ENCODE measurements at regions not wholly inside any gene's neighbourhood (a gene's known extent, or its start where the extent isn't known, plus 50 kb on each side); places are given as distances from the start of the nearest gene placed in this dataset.

GRCh38 chr17:70582777-70583176 is 413.4 kb downstream of the KCNJ2 start:
- Histone ChIP-seq H3K4me2 (ENCODE audit: low read length) (no peak overlapping the region), H3K4me1 (ENCODE audit: control insufficient read depth in 1 of 2, insufficient read depth in 2 of 2, low read length in 2 of 2) (no peaks in the 10 kb centered on the region), H3K4me3 (ENCODE audit: low read depth, low read length) (no peak overlapping the region), H3K27me3 (ENCODE audit: insufficient read depth, low read length) (no peaks in the 10 kb centered on the region), H3K9ac (ENCODE audit: low read length) (no peak overlapping the region), H2AFZ (ENCODE audit: insufficient read depth, low read length, poor library complexity) (no peak overlapping the region), H4K12ac (ENCODE audit: low read depth, low read length) (no peak overlapping the region), H3K27ac (ENCODE audit: low read depth, low read length) (no peak overlapping the region), H2AK5ac (ENCODE audit: low read length) (no peak overlapping the region), H4K91ac (ENCODE audit: low read depth, low read length) (no peak overlapping the region), H3K4ac (ENCODE audit: low read depth, low read length) (no peak overlapping the region), H2BK5ac (ENCODE audit: low read depth, low read length, poor library complexity) (no peak overlapping the region), H3K79me1 (ENCODE audit: low read length) (no peaks in the 10 kb centered on the region), H3K9me3 (ENCODE audit: insufficient read depth, low read depth, low read length) (peaks cover 5% of the 10 kb centered on the region), H2BK12ac (ENCODE audit: low read length) (no peak overlapping the region), H3K23ac (ENCODE audit: low read length) (no peak overlapping the region), H3K14ac (ENCODE audit: low read length) (no peak overlapping the region), H3K36me3 (ENCODE audit: control insufficient read depth in 1 of 2, insufficient read depth in 2 of 2, low read length in 2 of 2) (no peaks in the 10 kb centered on the region), H3K18ac (ENCODE audit: low read length) (no peak overlapping the region), H4K8ac (ENCODE audit: low read depth, low read length) (no peak overlapping the region), H2BK120ac (ENCODE audit: insufficient read depth, low read length, poor library complexity) (no peak overlapping the region), H3K79me2 (ENCODE audit: control insufficient read depth, insufficient read depth, low read length, poor library complexity) (no peaks in the 10 kb centered on the region)
- no peak for DNase-seq
- no CpG with 5 or more reads among the region's 1 CpG for WGBS (ENCODE audit: extremely low coverage, insufficient coverage, insufficient read length)

- H4K8ac ChIP-seq (ENCODE audit: low read depth, low read length) = no peak overlapping the region
- H3K36me3 ChIP-seq (ENCODE audit: control insufficient read depth in 1 of 2, insufficient read depth in 2 of 2, low read length in 2 of 2) = no peaks in the 10 kb centered on the region
- H3K79me2 ChIP-seq (ENCODE audit: control insufficient read depth, insufficient read depth, low read length, poor library complexity) = no peaks in the 10 kb centered on the region
- WGBS (ENCODE audit: extremely low coverage, insufficient coverage, insufficient read length) = no CpG with 5 or more reads among the region's 4 CpGs
- H2BK5ac ChIP-seq (ENCODE audit: low read depth, low read length, poor library complexity) = no peak overlapping the region
- H3K14ac ChIP-seq (ENCODE audit: low read length) = no peak overlapping the region
- H3K4me2 ChIP-seq (ENCODE audit: low read length) = no peak overlapping the region
- no peak overlapping the region for H2BK12ac ChIP-seq (ENCODE audit: low read length)
- no peak overlapping the region for H3K9ac ChIP-seq (ENCODE audit: low read length)
- no peaks in the 10 kb centered on the region for H3K27me3 ChIP-seq (ENCODE audit: insufficient read depth, low read length)
- no peaks in the 10 kb centered on the region for H3K4me1 ChIP-seq (ENCODE audit: control insufficient read depth in 1 of 2, insufficient read depth in 2 of 2, low read length in 2 of 2)
- no peaks in the 10 kb centered on the region for H3K79me1 ChIP-seq (ENCODE audit: low read length)
- H3K27ac ChIP-seq (ENCODE audit: low read depth, low read length) = no peak overlapping the region
- no peak overlapping the region for H3K18ac ChIP-seq (ENCODE audit: low read length)
- peaks cover 5% of the 10 kb centered on the region for H3K9me3 ChIP-seq (ENCODE audit: insufficient read depth, low read depth, low read length)
- no peak overlapping the region for H3K4ac ChIP-seq (ENCODE audit: low read depth, low read length)
- no peak overlapping the region for H3K23ac ChIP-seq (ENCODE audit: low read length)
- no peak overlapping the region for H4K91ac ChIP-seq (ENCODE audit: low read depth, low read length)
- no peak overlapping the region for H2AK5ac ChIP-seq (ENCODE audit: low read length)
- H4K12ac ChIP-seq (ENCODE audit: low read depth, low read length) = no peak overlapping the region
- H2AFZ ChIP-seq (ENCODE audit: insufficient read depth, low read length, poor library complexity) = no peak overlapping the region
- no peak overlapping the region for H2BK120ac ChIP-seq (ENCODE audit: insufficient read depth, low read length, poor library complexity)
- no peak for DNase-seq
- H3K4me3 ChIP-seq (ENCODE audit: low read depth, low read length) = no peak overlapping the region
These were observed 414.9 kb downstream of the KCNJ2 start for GRCh38 chr17:70584255-70584654.

GRCh38 chr17:70588003-70588402 is 418.7 kb downstream of the KCNJ2 start:
- Histone ChIP-seq H4K91ac (ENCODE audit: low read depth, low read length) (no peak overlapping the region), H2AK5ac (ENCODE audit: low read length) (no peak overlapping the region), H3K27me3 (ENCODE audit: insufficient read depth, low read length) (no peaks in the 10 kb centered on the region), H3K9ac (ENCODE audit: low read length) (no peak overlapping the region), H2BK120ac (ENCODE audit: insufficient read depth, low read length, poor library complexity) (no peak overlapping the region), H2BK12ac (ENCODE audit: low read length) (no peak overlapping the region), H3K36me3 (ENCODE audit: control insufficient read depth in 1 of 2, insufficient read depth in 2 of 2, low read length in 2 of 2) (no peaks in the 10 kb centered on the region), H3K27ac (ENCODE audit: low read depth, low read length) (no peak overlapping the region), H3K4me3 (ENCODE audit: low read depth, low read length) (no peak overlapping the region), H4K12ac (ENCODE audit: low read depth, low read length) (no peak overlapping the region), H3K4me2 (ENCODE audit: low read length) (no peak overlapping the region), H4K8ac (ENCODE audit: low read depth, low read length) (no peak overlapping the region), H3K79me1 (ENCODE audit: low read length) (no peaks in the 10 kb centered on the region), H3K14ac (ENCODE audit: low read length) (no peak overlapping the region), H3K4me1 (ENCODE audit: control insufficient read depth in 1 of 2, insufficient read depth in 2 of 2, low read length in 2 of 2) (no peaks in the 10 kb centered on the region), H3K18ac (ENCODE audit: low read length) (no peak overlapping the region), H3K23ac (ENCODE audit: low read length) (no peak overlapping the region), H2AFZ (ENCODE audit: insufficient read depth, low read length, poor library complexity) (no peak overlapping the region), H3K79me2 (ENCODE audit: control insufficient read depth, insufficient read depth, low read length, poor library complexity) (no peaks in the 10 kb centered on the region), H3K9me3 (ENCODE audit: insufficient read depth, low read depth, low read length) (peaks cover 5% of the 10 kb centered on the region), H2BK5ac (ENCODE audit: low read depth, low read length, poor library complexity) (no peak overlapping the region), H3K4ac (ENCODE audit: low read depth, low read length) (no peak overlapping the region)
- WGBS (ENCODE audit: extremely low coverage, insufficient coverage, insufficient read length) = no CpG with 5 or more reads among the region's 2 CpGs
- DNase-seq = no peak

GRCh38 chr17:70597774-70598173 is 428.4 kb downstream of the KCNJ2 start:
- Histone ChIP-seq H3K79me1 (ENCODE audit: low read length) (no peaks in the 10 kb centered on the region), H2BK5ac (ENCODE audit: low read depth, low read length, poor library complexity) (no peak overlapping the region), H2AK5ac (ENCODE audit: low read length) (no peak overlapping the region), H3K14ac (ENCODE audit: low read length) (no peak overlapping the region), H3K27ac (ENCODE audit: low read depth, low read length) (no peak overlapping the region), H2BK12ac (ENCODE audit: low read length) (no peak overlapping the region), H3K23ac (ENCODE audit: low read length) (no peak overlapping the region), H3K4me1 (ENCODE audit: control insufficient read depth in 1 of 2, insufficient read depth in 2 of 2, low read length in 2 of 2) (no peaks in the 10 kb centered on the region), H4K91ac (ENCODE audit: low read depth, low read length) (no peak overlapping the region), H2AFZ (ENCODE audit: insufficient read depth, low read length, poor library complexity) (no peak overlapping the region), H3K4ac (ENCODE audit: low read depth, low read length) (no peak overlapping the region), H3K18ac (ENCODE audit: low read length) (no peak overlapping the region), H3K79me2 (ENCODE audit: control insufficient read depth, insufficient read depth, low read length, poor library complexity) (no peaks in the 10 kb centered on the region), H3K36me3 (ENCODE audit: control insufficient read depth in 1 of 2, insufficient read depth in 2 of 2, low read length in 2 of 2) (no peaks in the 10 kb centered on the region), H4K12ac (ENCODE audit: low read depth, low read length) (no peak overlapping the region), H3K9me3 (ENCODE audit: insufficient read depth, low read depth, low read length) (no peaks in the 10 kb centered on the region), H4K8ac (ENCODE audit: low read depth, low read length) (no peak overlapping the region), H3K27me3 (ENCODE audit: insufficient read depth, low read length) (no peaks in the 10 kb centered on the region), H3K9ac (ENCODE audit: low read length) (no peak overlapping the region), H2BK120ac (ENCODE audit: insufficient read depth, low read length, poor library complexity) (no peak overlapping the region), H3K4me3 (ENCODE audit: low read depth, low read length) (no peak overlapping the region), H3K4me2 (ENCODE audit: low read length) (no peak overlapping the region)
- DNase-seq = no peak

- no peaks in the 10 kb centered on the region for H3K36me3 ChIP-seq (ENCODE audit: control insufficient read depth in 1 of 2, insufficient read depth in 2 of 2, low read length in 2 of 2)
- H2BK5ac ChIP-seq (ENCODE audit: low read depth, low read length, poor library complexity) = no peak overlapping the region
- H4K12ac ChIP-seq (ENCODE audit: low read depth, low read length) = no peak overlapping the region
- H2BK12ac ChIP-seq (ENCODE audit: low read length) = no peak overlapping the region
- H3K4me2 ChIP-seq (ENCODE audit: low read length) = no peak overlapping the region
- no peak overlapping the region for H3K23ac ChIP-seq (ENCODE audit: low read length)
- no peaks in the 10 kb centered on the region for H3K79me1 ChIP-seq (ENCODE audit: low read length)
- H4K8ac ChIP-seq (ENCODE audit: low read depth, low read length) = no peak overlapping the region
- H3K4me3 ChIP-seq (ENCODE audit: low read depth, low read length) = no peak overlapping the region
- no peak overlapping the region for H2AFZ ChIP-seq (ENCODE audit: insufficient read depth, low read length, poor library complexity)
- H3K27me3 ChIP-seq (ENCODE audit: insufficient read depth, low read length) = no peaks in the 10 kb centered on the region
- H3K9ac ChIP-seq (ENCODE audit: low read length) = no peak overlapping the region
- H2BK120ac ChIP-seq (ENCODE audit: insufficient read depth, low read length, poor library complexity) = no peak overlapping the region
- H3K4me1 ChIP-seq (ENCODE audit: control insufficient read depth in 1 of 2, insufficient read depth in 2 of 2, low read length in 2 of 2) = no peaks in the 10 kb centered on the region
- no peak overlapping the region for H3K4ac ChIP-seq (ENCODE audit: low read depth, low read length)
- H2AK5ac ChIP-seq (ENCODE audit: low read length) = no peak overlapping the region
- no peak overlapping the region for H3K18ac ChIP-seq (ENCODE audit: low read length)
- H4K91ac ChIP-seq (ENCODE audit: low read depth, low read length) = no peak overlapping the region
- no peaks in the 10 kb centered on the region for H3K79me2 ChIP-seq (ENCODE audit: control insufficient read depth, insufficient read depth, low read length, poor library complexity)
- H3K27ac ChIP-seq (ENCODE audit: low read depth, low read length) = no peak overlapping the region
- no peak overlapping the region for H3K14ac ChIP-seq (ENCODE audit: low read length)
- no peak for DNase-seq
- H3K9me3 ChIP-seq (ENCODE audit: insufficient read depth, low read depth, low read length) = no peaks in the 10 kb centered on the region
These were observed 429.9 kb downstream of the KCNJ2 start for GRCh38 chr17:70599198-70599597.
